ENCODE measurements at regions not wholly inside any gene's neighbourhood (a gene's known extent, or its start where the extent isn't known, plus 50 kb on each side); places are given as distances from the start of the nearest gene placed in this dataset.

DNA sequence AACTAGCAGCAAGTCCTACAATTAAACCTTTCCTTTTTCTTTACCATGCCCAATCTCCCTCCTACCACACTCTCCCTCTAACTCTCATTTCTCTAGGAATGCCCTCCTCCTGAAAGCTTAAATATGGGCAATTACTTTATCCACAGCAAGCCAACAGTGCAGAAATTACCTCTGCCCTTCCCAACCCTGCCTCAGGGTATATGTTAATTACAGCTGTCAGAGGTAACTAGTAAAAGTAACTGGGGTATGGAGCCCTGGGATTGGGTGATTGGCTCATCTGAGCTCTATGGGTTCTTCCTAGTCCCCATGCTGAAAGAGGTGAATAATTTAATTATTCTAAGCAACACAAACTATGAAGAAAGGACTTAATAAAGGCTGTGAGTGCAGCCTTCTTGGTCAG lies 478.9 kb upstream of the NMUR2 start:
- H3K4me3 Mint-ChIP-seq (ENCODE audit: unreplicated experiment) = no peak overlapping the region
- ChIA-PET CTCF (interaction anchor here (0.6 kb wide), 1 partner anchor 8 kb away, joined by 3 read pairs; no protein-coding TSS in a partner anchor), POLR2A (no interaction called here)

DNA sequence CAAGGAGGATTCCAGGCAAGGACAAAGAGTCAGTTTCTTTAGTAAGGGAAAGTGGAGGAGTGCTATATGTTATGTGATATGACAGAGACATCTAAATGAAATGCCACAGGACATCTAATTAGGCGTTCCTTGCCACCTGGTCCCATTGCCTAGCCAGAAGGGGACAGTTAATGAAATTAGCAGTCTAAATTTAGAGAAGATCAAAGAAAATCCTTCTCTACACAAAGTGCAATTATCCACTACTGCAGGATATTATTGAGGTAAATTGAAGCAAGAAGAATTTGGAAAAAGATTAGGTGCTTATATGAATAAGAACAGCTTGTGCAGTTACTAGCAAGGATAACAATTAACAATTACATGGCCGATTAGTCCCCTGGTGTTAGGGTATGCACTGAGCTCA lies 495.3 kb upstream of the NMUR2 start:
- no peaks in the 10 kb centered on the region for H3K4me1 Mint-ChIP-seq (ENCODE audit: insufficient read depth, unreplicated experiment)
- POLR2A ChIA-PET = no interaction called here
- intact Hi-C loops (cut with micrococcal nuclease) = no loop called here
- CTCF ChIA-PET = no interaction called here
- H3K9me3 Mint-ChIP-seq (ENCODE audit: unreplicated experiment) = no peaks in the 10 kb centered on the region
- H3K4me3 Mint-ChIP-seq (ENCODE audit: unreplicated experiment) = no peak overlapping the region
- no peak for DNase-seq (ENCODE audit: unreplicated experiment)
- no TSS peak for BruUV-seq (replicated peaks)
- no peaks in the 10 kb centered on the region for H3K27me3 Mint-ChIP-seq (ENCODE audit: insufficient read depth, unreplicated experiment)
- no peak overlapping the region for H3K27ac Mint-ChIP-seq (ENCODE audit: low read depth, unreplicated experiment)
- TF ChIP-seq, protein P1, sequence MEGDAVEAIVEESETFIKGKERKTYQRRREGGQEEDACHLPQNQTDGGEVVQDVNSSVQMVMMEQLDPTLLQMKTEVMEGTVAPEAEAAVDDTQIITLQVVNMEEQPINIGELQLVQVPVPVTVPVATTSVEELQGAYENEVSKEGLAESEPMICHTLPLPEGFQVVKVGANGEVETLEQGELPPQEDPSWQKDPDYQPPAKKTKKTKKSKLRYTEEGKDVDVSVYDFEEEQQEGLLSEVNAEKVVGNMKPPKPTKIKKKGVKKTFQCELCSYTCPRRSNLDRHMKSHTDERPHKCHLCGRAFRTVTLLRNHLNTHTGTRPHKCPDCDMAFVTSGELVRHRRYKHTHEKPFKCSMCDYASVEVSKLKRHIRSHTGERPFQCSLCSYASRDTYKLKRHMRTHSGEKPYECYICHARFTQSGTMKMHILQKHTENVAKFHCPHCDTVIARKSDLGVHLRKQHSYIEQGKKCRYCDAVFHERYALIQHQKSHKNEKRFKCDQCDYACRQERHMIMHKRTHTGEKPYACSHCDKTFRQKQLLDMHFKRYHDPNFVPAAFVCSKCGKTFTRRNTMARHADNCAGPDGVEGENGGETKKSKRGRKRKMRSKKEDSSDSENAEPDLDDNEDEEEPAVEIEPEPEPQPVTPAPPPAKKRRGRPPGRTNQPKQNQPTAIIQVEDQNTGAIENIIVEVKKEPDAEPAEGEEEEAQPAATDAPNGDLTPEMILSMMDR (IDR thresholded peaks at IDR 0.05; ENCODE audit: unreplicated experiment) = no peak
- H3K36me3 Mint-ChIP-seq (ENCODE audit: insufficient read depth, unreplicated experiment) = no peaks in the 10 kb centered on the region

More for the DNA sequence above, 478.9 kb upstream of the NMUR2 start:
- Mint-ChIP-seq H3K4me1 (ENCODE audit: insufficient read depth, unreplicated experiment) (no peaks in the 10 kb centered on the region), H3K9me3 (ENCODE audit: unreplicated experiment) (peaks cover 8% of the 10 kb centered on the region), H3K27me3 (ENCODE audit: insufficient read depth, unreplicated experiment) (no peaks in the 10 kb centered on the region), H3K27ac (ENCODE audit: low read depth, unreplicated experiment) (no peak overlapping the region), H3K36me3 (ENCODE audit: insufficient read depth, unreplicated experiment) (no peaks in the 10 kb centered on the region)
- TF ChIP-seq, protein P1 (IDR thresholded peaks at IDR 0.05; ENCODE audit: unreplicated experiment) = no peak
- no peak for DNase-seq (ENCODE audit: unreplicated experiment)
- BruUV-seq (replicated peaks) = no TSS peak
- intact Hi-C loops (cut with micrococcal nuclease) = no loop called here

GRCh38 chr5:152901754-152902153 lies 496.7 kb upstream of the NMUR2 start:
- POLR2A ChIA-PET = no interaction called here
- CTCF ChIA-PET = interaction anchor here (0.6 to 0.7 kb wide), 2 partner anchors 142 to 191 kb away, joined by 4 read pairs; no protein-coding TSS in a partner anchor
- Mint-ChIP-seq H3K4me1 (ENCODE audit: insufficient read depth, unreplicated experiment) (no peaks in the 10 kb centered on the region), H3K36me3 (ENCODE audit: insufficient read depth, unreplicated experiment) (no peaks in the 10 kb centered on the region), H3K9me3 (ENCODE audit: unreplicated experiment) (no peaks in the 10 kb centered on the region), H3K27me3 (ENCODE audit: insufficient read depth, unreplicated experiment) (no peaks in the 10 kb centered on the region), H3K4me3 (ENCODE audit: unreplicated experiment) (no peak overlapping the region), H3K27ac (ENCODE audit: low read depth, unreplicated experiment) (no peak overlapping the region)
- intact Hi-C loops (cut with micrococcal nuclease) = no loop called here
- BruUV-seq (replicated peaks) = no TSS peak
- DNase-seq (ENCODE audit: unreplicated experiment) = no peak
- TF ChIP-seq, protein P1 (IDR thresholded peaks at IDR 0.05; ENCODE audit: unreplicated experiment) = no peak

GRCh38 chr5:152905286-152905685 lies 500.2 kb upstream of the NMUR2 start:
- H3K4me1 Mint-ChIP-seq (ENCODE audit: insufficient read depth, unreplicated experiment) = no peaks in the 10 kb centered on the region
- no peak overlapping the region for H3K27ac Mint-ChIP-seq (ENCODE audit: low read depth, unreplicated experiment)
- intact Hi-C loops (cut with micrococcal nuclease) = no loop called here
- H3K9me3 Mint-ChIP-seq (ENCODE audit: unreplicated experiment) = no peaks in the 10 kb centered on the region
- TF ChIP-seq, protein P1 (IDR thresholded peaks at IDR 0.05; ENCODE audit: unreplicated experiment) = no peak
- BruUV-seq (replicated peaks) = no TSS peak
- CTCF ChIA-PET = no interaction called here
- no peak for DNase-seq (ENCODE audit: unreplicated experiment)
- H3K4me3 Mint-ChIP-seq (ENCODE audit: unreplicated experiment) = no peak overlapping the region
- H3K36me3 Mint-ChIP-seq (ENCODE audit: insufficient read depth, unreplicated experiment) = no peaks in the 10 kb centered on the region
- no peaks in the 10 kb centered on the region for H3K27me3 Mint-ChIP-seq (ENCODE audit: insufficient read depth, unreplicated experiment)
- POLR2A ChIA-PET = no interaction called here
